B cell (primary cell): ENCODE measurements at regions not wholly inside any gene's neighbourhood (a gene's known extent, or its start where the extent isn't known, plus 50 kb on each side); places are given as distances from the start of the nearest gene placed in this dataset.

Source experiments
- ATAC-seq: fragments of 200-7000 bp; cut with Tn5 transposase; one replicate; pipeline ENCODE4 v1.10.0; 2021; ENCODE audit warnings: low read depth, mild to moderate bottlenecking, moderate number of reproducible peaks, moderate library complexity
- CTCF ChIA-PET: fragments of 350-600 bp; sonication (Branson Sonifier 250); formaldehyde crosslinking; loops from one replicate; lab custom pipeline; 2021; ENCODE audit warnings: antibody characterized with exemption, inconsistent platforms; lab: Charles Lee
- POLR2A ChIA-PET: fragments of 350-600 bp; sonication (Branson Sonifier 250); formaldehyde crosslinking; loops from one replicate; lab custom pipeline; 2021; ENCODE audit warnings: antibody characterized with exemption; lab: Charles Lee
- DNase-seq: peaks from one replicate; pipeline ENCODE4 v3.0.0; 2013
- H2AFZ ChIP-seq: 2 replicates; pipeline ENCODE4 v1.6.1; 2012; ENCODE audit warnings: mild to moderate bottlenecking, low read depth, low read length; ENCODE audit not compliant: insufficient read depth, poor library complexity, severe bottlenecking
- H3K27ac ChIP-seq, 2 donors: 1 replicate in 1 of 2; 2 replicates in 1 of 2; pipeline ENCODE4 v1.5.1; 2012 to 2013; ENCODE audit warnings: low read length in 2 of 2, mild to moderate bottlenecking in 2 of 2, moderate library complexity in 1 of 2
- H3K27me3 ChIP-seq, 4 experiments: fragments of 200-600 bp in 1 of 4; sonication (generic) in 1 of 4; replicated peaks in 1 of 4; 1 replicate in 2 of 4; 2 replicates in 2 of 4; pipeline versions ENCODE4 v1.6.1 to v1.7.0; 2013 to 2016; ENCODE audit warnings: low read length in 3 of 4, mild to moderate bottlenecking in 2 of 4, mixed read lengths in 1 of 4, moderate library complexity in 1 of 4; ENCODE audit not compliant: insufficient read depth in 4 of 4, control insufficient read depth in 3 of 4; ENCODE audit errors: control extremely low read depth in 1 of 4
- H3K36me3 ChIP-seq, 2 experiments: replicated peaks in 1 of 2; 1 replicate in 1 of 2; 2 replicates in 1 of 2; pipeline versions ENCODE4 v1.6.1 to v1.7.1; 2013; ENCODE audit warnings: low read length in 1 of 2; ENCODE audit not compliant: insufficient read depth in 2 of 2, control insufficient read depth in 1 of 2; ENCODE audit errors: control extremely low read depth in 1 of 2, extremely low read depth in 1 of 2
- H3K4me1 ChIP-seq, 2 donors: fragments of 200-600 bp in 1 of 2; sonication (generic) in 1 of 2; 1 replicate in 1 of 2; 2 replicates in 1 of 2; pipeline versions ENCODE4 v1.5.1 to v1.6.1; 2013 to 2017; ENCODE audit warnings: low read length in 2 of 2; ENCODE audit not compliant: control insufficient read depth in 2 of 2, insufficient read depth in 2 of 2
- H3K4me2 ChIP-seq: replicated peaks from 2 replicates; pipeline ENCODE3; 2012; ENCODE audit warnings: mild to moderate bottlenecking, low read depth, low read length; ENCODE audit not compliant: poor library complexity, severe bottlenecking
- H3K4me3 ChIP-seq, 5 experiments: fragments of 200-600 bp in 1 of 5; sonication (generic) in 1 of 5; 1 replicate in 3 of 5; 2 replicates in 2 of 5; pipeline versions ENCODE4 v1.5.1 to v1.7.0; 2011 to 2016; ENCODE audit warnings: low read length in 4 of 5, mild to moderate bottlenecking in 4 of 5, low read depth in 2 of 5, control low read depth in 1 of 5, moderate library complexity in 1 of 5; ENCODE audit not compliant: insufficient read depth in 1 of 5; ENCODE audit errors: control extremely low read depth in 1 of 5, extremely low read depth in 1 of 5
- H3K79me2 ChIP-seq: fragments of 200-600 bp; sonication (generic); one replicate; pipeline ENCODE4 v1.6.0; 2016; ENCODE audit warnings: low read length; ENCODE audit not compliant: control insufficient read depth, insufficient read depth
- H3K9ac ChIP-seq: fragments of 200-600 bp; sonication (generic); 2 replicates; pipeline ENCODE4 v1.6.1; 2017; ENCODE audit warnings: mild to moderate bottlenecking, low read length, moderate library complexity
- H3K9me3 ChIP-seq, 3 donors: one replicate each; pipeline versions ENCODE4 v1.6.1 to v1.7.1; 2013; ENCODE audit warnings: low read length in 2 of 3; ENCODE audit not compliant: control insufficient read depth in 2 of 3, insufficient read depth in 1 of 3; ENCODE audit errors: control extremely low read depth in 1 of 3
- H4K20me1 ChIP-seq: 2 replicates; pipeline ENCODE4 v1.6.0; 2012; ENCODE audit warnings: mild to moderate bottlenecking, low read length; ENCODE audit not compliant: insufficient read depth, control insufficient read depth, poor library complexity, severe bottlenecking
- H3K27ac Mint-ChIP-seq: one replicate; pipeline ENCODE4 v1.8.0; 2021; ENCODE audit warnings: mixed read lengths
- H3K27me3 Mint-ChIP-seq: one replicate; pipeline ENCODE4 v1.8.0; 2021; ENCODE audit warnings: mixed read lengths
- H3K4me1 Mint-ChIP-seq: one replicate; pipeline ENCODE4 v1.8.0; 2021; ENCODE audit warnings: mixed read lengths
- H3K4me3 Mint-ChIP-seq: one replicate; pipeline ENCODE4 v1.8.0; 2021; ENCODE audit warnings: mixed read lengths
- H3K9me3 Mint-ChIP-seq: one replicate; pipeline ENCODE4 v1.8.0; 2022; ENCODE audit warnings: mixed read lengths; ENCODE audit not compliant: insufficient read depth
- CTCF ChIP-seq: fragments of 200-600 bp; IDR thresholded peaks from one replicate; pipeline ENCODE4 v1.8.0; 2022; ENCODE audit warnings: antibody characterized with exemption, mild to moderate bottlenecking
- EZH2 ChIP-seq: IDR thresholded peaks from 2 replicates; pipeline ENCODE4 v1.6.1; 2012; ENCODE audit warnings: borderline replicate concordance, low read depth, mild to moderate bottlenecking, moderate library complexity, low read length; ENCODE audit not compliant: insufficient read depth, poor library complexity, severe bottlenecking
- WGBS: methylation state at CpG from one replicate; pipeline ENCODE4 v1.1.5; 2013; ENCODE audit warnings: missing lambda C conversion rate; ENCODE audit not compliant: insufficient coverage; 5-methylcytosine and 5-hydroxymethylcytosine counted together
- intact Hi-C: fragments of 100-400 bp; cut with micrococcal nuclease; formaldehyde crosslinking; loops from one replicate; pipeline ENCODE4 v1.10.0; 2022

GRCh38 chr15:96578393-96578792, 247.9 kb downstream of the NR2F2 start:
- Histone ChIP-seq H4K20me1 (no peaks in the 10 kb centered on the region), H3K4me1 (no peaks in the 10 kb centered on the region), H3K9me3 (peaks cover 0 to 7% (median 0%) of the 10 kb centered on the region in 3 donors), H3K27me3 (no peaks in the 10 kb centered on the region), H3K9ac (no peak overlapping the region), H3K36me3 (no peaks in the 10 kb centered on the region), H3K4me2 (no peak overlapping the region), H2AFZ (no peak overlapping the region), H3K4me3 (no peak overlapping the region), H3K27ac (no peak overlapping the region), H3K79me2 (no peaks in the 10 kb centered on the region)
- ATAC-seq (no peak), DNase-seq (no peak)
- H3K27me3 Mint-ChIP-seq, result no peaks in the 10 kb centered on the region
- ChIA-PET CTCF (no interaction called here), POLR2A (no interaction called here)
- TF ChIP-seq EZH2, result no peak
- no peak for TF ChIP-seq CTCF
- intact Hi-C loops, result no loop called here
- 50% methylated on average over 1 of the region's 5 CpGs for WGBS
- H3K9me3 Mint-ChIP-seq, result peaks cover 2% of the 10 kb centered on the region
- no peaks in the 10 kb centered on the region for H3K4me1 Mint-ChIP-seq
- no peak overlapping the region for H3K27ac Mint-ChIP-seq
- no peak overlapping the region for H3K4me3 Mint-ChIP-seq

DNA sequence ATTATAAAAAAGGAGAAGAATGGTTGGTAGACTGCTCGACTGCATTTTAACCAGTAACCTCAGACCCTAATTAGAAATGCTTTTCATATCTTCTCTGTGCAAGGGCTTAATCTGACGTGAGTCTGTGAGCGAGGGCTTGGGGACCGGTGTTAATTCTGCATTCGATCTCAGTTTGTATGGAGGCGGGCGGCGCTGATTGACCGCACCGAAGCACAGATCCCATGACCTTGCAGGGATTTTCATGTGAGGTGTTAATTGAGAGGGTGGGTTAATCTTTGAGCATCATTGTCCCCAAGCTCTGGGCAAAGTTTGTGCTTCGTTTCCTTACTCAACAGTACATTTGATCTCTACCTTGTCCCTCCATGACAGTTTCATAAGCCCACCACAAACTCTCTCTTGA, 250.9 kb downstream of the NR2F2 start:
- H3K27ac Mint-ChIP-seq, result no peak overlapping the region
- Histone ChIP-seq H2AFZ (no peak overlapping the region), H3K4me1 (no peaks in the 10 kb centered on the region), H3K9me3 (peaks cover 0 to 4% (median 0%) of the 10 kb centered on the region in 3 donors), H3K36me3 (no peaks in the 10 kb centered on the region), H3K79me2 (no peaks in the 10 kb centered on the region), H3K27ac (no peak overlapping the region), H4K20me1 (no peaks in the 10 kb centered on the region), H3K9ac (no peak overlapping the region), H3K27me3 (no peaks in the 10 kb centered on the region), H3K4me3 (no peak overlapping the region), H3K4me2 (no peak overlapping the region)
- POLR2A ChIA-PET, result no interaction called here
- CTCF ChIA-PET, result no interaction called here
- H3K9me3 Mint-ChIP-seq, result peaks cover 2% of the 10 kb centered on the region
- TF ChIP-seq CTCF, result no peak
- TF ChIP-seq EZH2, result no peak
- no peaks in the 10 kb centered on the region for H3K4me1 Mint-ChIP-seq
- 91% methylated on average over 10 of the region's 11 CpGs for WGBS
- DNase-seq (no peak), ATAC-seq (no peak)
- H3K27me3 Mint-ChIP-seq, result no peaks in the 10 kb centered on the region
- intact Hi-C loops, result no loop called here
- H3K4me3 Mint-ChIP-seq, result no peak overlapping the region
